Activated CD4-positive, alpha-beta T cell treated with anti-CD3 and anti-CD28 coated beads for 24 hours (primary cell): ENCODE measurements at regions not wholly inside any gene's neighbourhood (a gene's known extent, or its start where the extent isn't known, plus 50 kb on each side); places are given as distances from the start of the nearest gene placed in this dataset.

Source experiments
- DNase-seq, 2 donors: peaks; one replicate each; pipeline ENCODE4 v3.0.0-alpha.2; 2020; ENCODE audit warnings: low read depth in 2 of 2

DNA sequence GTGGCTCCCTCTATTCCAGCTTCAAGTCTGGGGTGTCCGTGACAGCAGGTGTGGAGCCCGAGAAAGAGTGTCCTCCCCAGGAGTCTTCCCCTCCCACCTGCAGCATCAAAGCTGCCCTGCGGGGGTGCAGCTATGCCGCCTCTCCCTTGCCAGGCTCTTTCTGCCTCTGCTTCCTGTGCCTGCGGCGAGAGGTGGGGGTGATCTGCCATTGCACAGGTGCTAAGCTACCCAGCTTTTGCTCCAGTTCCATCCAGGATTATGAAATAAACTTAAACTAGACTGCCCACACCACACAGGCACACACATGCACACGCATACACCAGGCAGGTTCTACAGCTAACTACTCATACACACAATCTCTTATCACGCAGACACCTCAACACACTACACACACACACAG lies 104.7 kb upstream of the CLDN10 start:
- DNase-seq = no peak

DNA sequence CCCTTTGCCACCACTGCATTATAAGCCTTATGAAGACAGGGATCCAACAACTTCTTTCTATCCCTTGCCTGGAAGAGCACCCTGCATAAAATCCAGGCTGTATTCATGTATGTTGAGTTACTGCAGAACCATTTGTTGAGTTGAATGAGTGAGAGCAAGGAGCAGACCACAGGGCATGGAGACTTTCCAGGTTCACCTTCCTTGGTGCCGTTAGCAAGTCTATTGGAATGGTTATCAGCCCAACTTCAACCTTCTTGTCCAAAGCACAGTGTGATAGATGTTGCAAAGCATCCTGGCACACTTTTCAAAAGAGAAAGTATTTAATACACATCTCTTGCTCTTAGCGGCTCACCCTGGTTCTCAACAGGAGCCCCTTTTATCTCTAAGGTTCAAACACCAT lies 100.9 kb upstream of the CLDN10 start:
- DNase-seq = no peak

DNA sequence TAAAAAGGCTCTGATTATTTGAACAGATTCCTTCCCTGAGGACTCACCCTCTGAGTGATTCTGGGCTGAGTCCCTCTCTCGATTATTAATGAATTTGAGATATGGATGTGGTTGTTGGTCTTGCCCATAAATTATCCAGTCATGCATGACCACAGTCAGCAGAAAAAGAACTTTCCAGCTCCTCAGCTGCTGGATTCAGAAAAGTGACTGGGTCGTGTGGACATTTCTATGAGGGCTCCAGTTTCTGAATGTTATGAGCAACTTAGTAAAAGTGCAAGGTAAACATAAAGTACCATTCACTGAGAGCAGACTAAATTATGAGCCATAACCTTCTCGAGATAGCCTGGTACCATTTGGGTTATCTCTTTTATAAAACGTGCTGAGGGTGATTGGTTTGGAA lies 100.1 kb upstream of the CLDN10 start:
- DNase-seq = no peak

DNA sequence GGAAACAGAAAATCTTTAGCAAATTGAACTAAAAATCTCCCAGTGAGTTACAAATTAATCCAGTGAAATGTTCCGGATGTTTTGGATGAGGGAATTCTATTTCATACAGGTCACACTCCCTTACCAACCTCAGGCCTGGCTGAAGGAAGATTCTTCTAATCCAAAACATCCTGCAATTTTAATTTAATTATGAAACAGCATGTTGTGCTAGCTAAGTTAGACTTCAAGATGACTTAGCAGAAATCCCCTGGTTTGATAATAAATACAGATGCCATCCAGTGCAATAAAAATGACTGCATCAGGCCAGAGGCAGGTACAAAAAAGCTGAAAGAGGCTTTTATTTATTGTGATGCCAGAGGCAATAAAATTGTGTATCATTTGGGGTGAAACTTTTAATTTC lies 96.7 kb upstream of the CLDN10 start:
- DNase-seq = no peak

DNA sequence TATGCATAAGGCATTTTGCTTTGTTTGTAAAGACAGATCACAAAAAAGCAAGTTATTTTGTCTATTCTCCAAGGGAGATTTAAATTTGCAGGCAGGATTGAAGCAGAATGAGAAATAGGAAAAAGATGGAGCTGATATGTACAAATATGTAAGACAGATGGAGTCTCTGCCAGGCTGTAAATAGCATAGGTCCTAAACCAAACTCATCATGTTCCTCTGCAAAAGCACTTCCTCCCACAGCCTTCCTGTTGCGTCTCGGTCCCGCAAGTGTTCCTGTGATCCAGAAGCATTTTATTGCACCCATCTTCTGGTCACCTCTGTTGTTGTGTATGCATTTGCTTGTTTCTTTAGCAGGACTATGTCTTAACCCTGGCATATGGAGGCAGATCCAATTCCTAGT lies 95.7 kb upstream of the CLDN10 start:
- DNase-seq = no peak

DNA sequence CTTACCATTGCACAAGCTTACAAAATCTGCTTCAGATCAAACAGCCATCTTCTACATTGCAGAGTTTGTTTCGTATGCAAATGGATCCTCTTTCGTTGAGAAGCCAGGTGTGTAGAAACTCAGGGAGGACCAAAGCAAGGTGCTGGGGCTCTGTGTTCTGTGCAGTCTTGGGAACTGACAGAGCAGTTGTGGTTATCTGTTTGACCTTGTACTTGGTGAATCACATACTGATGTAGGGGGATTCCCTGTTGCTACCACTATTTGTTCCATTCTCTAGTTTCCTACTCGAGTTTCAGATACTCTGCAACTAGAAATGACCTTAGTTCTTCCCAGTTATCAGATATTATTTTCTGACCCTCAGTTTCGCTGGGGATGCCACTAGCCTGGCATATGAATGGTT lies 95.2 kb upstream of the CLDN10 start:
- no peak for DNase-seq

DNA sequence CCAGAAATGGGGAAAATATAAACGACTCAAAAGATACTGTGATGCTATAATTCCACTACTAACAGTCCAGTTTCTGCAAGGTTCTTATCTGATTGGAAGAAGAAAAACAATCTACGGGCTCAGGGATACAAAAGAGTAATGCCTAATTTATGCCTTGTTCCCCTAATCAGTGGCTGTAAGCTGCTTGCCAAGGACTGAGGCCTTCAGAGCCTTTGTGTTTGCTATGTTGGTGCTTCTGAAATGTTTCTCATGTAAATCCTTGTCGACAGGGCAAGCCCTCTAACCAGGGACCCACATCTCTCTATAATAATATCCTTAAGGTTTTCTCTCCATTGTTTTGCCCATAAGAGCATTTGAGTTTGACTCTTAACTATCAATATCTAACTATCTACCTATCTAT lies 89.7 kb upstream of the CLDN10 start:
- DNase-seq = no peak

DNA sequence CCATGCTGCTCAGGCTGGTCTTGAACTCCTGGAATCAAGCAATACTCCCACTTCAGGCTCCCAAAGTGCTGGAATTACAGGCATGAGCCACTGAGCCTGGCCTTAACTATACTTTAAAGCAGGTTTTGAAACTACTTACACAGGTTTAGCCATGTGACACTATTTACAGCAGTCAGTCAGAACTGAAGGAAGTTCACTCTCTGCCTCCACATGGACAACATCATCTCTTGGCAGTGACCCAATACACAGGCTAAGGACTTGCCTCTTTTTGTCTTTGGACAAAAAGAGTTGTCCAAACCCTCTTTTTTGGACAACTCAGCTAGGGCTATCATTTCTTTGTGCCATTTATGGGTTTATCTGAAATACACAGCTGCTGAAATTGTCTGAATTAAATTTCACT lies 89.0 kb upstream of the CLDN10 start:
- DNase-seq = no peak

DNA sequence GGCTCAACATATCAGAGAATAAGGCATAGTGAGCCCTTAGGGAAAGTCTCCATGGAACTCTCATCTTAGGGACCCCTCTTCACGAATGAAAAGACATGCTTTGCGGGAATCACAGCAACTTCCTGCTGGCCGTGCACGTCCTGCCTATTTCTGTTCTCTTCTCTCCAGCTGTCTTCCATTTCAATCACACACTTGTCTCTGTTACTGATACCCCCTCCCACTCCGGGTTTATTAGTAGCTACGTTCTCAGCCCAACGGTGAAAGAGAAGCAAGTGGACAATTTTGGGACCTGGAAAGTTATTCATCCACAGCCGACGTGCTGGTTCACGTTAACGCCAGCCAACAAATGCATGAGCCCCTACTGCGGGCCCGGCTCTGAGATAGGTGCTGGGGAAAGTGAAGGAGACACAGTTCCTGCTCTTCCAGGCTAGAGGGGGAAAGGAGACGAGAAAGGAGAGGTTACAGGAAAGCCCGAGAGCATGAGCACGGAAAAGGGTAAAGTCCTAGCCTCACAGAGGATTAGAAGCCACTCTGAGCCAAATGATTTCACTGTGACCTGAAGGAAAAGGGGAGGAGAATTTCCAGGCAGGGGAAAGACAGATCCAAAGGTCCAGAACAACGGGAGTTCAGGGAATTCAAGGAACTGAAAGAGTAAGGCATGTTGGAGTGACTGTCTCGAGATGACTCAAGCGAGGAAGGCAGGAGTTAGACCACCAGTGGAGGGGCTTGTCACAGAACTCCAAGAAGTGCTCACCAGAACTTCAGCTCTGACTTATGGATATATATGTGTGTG lies 81.8 kb upstream of the CLDN10 start:
- no peak for DNase-seq

DNA sequence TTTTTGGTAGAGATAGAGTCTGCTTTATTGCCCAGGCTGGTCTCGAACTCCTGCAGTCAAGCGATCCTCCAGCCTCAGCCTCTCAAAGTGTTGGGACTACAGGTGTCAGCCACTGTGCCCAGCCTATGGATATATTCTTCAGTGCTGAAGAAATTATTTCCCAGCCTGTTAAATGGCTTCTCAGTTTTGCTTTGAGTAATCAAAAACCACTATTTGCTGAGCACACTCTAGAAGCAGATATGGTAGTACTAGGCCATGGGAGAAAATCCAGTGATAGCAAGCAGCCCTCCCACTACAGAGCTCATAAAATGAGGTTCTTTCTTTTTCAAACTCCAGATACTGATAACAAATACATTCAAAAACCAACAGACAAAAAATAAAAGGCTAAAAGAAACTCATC lies 80.6 kb upstream of the CLDN10 start:
- DNase-seq = no peak

DNA sequence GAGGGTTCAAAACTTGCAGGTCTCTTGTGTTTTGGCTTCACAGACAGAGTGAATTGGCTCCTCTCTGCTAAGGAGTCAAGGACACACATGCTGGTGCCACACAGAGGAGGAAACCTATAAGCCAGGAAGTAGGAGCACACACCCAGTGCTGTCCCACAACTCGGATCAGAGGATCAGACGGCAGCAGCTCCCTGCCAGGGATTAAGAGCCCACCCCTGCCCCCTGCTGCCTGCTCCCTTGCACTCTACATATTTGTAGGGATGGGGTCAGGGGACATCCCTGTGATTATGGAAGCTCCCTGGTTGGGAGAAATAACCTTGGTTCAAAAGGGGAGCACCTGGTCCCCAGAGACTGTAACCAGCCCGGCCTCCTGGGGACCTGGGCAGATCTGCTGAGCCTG lies 77.5 kb upstream of the CLDN10 start:
- no peak for DNase-seq

DNA sequence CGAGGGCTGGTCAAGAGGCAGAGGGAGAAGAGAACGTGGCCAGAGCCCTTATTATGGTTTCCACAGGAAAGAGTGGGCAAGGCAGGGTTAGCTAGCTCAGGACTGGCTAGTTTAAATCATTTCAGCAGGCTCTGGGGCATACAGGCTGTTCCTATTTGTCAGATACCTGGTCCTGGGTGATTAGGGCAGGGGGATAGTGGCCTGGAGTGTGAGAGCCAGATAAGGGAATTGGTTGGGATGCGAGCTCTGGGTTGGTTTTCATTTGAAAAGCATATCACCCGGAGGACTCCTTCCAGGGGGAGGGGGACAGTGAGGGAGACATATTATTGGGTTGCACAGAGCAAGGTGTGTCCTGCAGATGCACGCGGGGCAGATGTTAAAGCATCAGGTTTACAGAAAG lies 75.3 kb upstream of the CLDN10 start:
- no peak for DNase-seq

DNA sequence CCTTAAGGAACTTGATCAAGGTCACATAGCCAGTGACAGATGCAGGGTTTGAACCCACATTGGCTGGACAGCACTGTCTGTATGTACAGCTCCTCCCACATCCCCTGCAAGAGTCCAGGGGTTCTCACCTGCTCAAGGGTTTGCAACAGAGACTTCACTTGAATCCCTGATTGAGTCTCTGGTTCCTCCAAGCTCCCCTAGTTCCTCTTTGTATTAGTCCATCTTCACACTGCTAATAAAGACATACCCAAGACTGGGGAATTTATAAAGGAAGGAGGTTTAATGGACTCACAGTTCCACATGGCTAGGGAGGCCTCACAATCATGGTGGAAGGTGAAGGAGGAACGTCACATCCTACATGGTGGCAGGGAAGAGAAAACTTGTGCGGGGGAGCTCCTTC lies 72.8 kb upstream of the CLDN10 start:
- DNase-seq = no peak

DNA sequence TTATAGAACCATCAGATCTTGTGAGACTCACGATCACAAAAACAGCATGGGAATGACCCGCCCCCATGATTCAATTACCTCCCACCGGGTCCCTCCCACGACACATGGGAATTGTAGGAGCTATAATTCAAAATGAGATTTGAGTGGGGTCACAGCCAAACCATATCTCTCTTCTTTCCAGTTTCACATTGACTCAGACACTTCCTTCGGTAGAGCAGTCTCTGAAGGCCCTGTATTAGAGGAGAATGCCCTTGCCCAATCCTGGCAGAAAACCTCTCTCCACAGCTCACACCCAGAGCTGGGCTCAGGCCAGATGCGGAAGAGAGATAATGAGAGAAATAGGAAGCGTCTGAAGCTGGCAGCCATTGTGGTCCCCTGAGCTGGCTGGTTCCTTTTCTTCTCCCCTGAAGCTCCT lies 72.4 kb upstream of the CLDN10 start:
- DNase-seq = no peak

DNA sequence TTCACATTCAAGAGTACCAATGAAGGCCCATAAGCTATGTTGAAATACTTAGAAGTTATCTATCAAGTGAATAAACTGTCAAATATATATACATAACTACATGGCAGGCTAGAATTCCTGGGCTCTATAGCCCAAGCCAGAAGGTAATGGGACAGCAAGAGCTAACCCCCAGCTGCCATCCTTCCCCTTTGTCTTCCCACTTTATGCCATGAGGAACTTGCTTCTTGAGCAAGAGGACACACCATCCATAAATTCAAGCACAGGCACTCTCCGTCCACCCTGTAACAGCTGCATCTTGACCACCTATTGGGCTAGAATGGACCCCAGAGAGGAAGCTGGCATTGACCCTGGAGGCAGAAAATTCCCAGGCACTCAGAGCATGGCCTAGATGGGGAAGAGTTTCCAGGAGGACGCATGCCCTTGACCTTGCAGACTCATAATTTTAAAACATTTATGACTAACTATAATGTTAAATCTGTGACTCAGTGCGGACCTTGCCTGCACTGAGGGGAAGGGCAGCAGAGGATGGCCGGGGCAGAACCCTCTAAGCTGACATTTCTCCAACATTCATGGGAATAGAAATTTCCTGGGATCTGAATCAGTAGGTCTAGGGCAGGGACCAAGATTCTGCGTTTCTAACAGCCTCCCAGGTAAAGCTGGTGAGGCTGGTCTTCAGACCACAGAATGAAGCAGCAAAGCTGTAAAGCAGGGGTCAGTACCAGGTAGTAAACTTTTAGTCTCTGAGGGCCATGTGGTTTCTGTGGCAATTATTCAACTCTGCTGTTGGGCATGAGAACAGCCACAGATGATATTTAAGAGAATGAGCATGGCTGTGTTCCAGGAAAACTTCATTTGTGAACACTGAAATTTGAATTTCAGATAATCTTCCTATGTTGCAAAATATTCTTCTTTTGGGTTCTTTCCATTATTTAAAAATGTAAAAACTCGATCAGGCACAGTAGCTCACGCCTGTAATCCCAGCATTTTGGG lies 71.4 kb upstream of the CLDN10 start:
- no peak for DNase-seq

DNA sequence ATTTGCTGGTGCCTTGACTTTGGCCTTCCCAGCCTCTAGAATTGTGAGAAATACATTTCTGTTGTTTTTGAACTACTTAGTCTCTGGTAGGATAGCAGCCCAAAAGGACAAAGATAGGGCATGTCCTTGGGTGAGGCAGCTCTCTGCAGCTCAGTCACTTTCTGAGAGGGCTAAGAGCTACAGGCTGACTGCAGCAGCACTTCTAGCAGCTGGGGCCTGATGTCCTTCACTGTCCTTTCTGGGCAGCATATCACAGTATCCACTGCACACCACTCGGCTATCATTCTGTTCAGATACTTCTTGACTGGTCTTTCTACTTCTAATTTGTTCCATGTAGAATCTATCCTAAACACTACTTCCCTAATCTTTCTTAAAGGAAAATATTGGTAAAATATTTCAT lies 68.5 kb upstream of the CLDN10 start:
- DNase-seq = no peak

DNA sequence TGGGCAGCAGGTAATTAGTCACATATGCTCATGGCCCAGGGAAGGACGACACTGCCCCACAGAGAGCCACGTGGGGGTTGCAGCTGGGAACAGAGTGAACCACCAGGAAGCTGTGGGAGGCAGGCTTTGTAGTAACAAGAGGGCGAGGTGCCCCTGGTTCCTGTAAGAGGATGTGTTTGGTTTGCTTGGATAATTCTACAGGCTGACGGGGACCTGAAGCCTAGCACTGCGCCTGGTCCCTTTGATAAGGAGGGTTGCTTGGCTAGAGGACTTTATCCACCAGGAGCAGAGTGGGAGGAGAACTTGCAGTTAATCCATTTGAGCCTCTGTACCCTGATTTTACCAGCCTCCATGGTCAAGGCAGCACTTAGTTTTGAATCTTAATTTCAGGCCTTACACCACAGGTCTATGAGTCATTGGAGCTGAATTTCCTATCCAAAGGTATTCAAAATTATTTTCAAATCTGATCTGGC lies 67.4 kb upstream of the CLDN10 start:
- DNase-seq = no peak

DNA sequence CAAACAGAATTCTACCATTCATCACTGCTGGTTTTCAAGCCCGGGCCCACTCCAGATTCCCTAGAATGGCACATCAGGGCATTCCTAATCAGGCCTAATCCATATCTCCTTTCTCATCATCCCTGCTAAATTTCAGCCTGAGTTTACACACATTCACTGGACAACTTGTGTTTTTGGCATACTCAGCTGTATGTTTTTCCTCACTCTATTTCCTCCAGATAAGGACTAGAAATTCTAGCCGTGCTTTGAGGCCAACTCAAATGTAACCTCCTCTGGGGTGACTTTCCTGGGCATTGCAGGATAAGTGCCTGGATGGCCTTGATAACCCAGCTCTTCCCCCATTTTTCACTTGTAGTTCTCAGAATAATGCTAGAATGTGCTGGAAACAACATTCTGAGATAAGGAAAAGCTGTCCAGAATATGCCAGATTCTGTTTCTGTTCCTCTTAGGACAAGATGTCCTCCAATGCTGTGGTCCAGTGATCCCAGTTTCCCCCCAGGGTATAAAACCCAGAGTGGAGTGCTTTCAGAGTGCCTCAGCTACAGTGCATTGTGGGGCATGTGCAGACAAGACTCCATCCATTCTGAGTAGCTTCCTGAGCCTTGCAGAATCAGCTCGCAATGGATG lies 66.9 kb upstream of the CLDN10 start:
- DNase-seq = no peak

DNA sequence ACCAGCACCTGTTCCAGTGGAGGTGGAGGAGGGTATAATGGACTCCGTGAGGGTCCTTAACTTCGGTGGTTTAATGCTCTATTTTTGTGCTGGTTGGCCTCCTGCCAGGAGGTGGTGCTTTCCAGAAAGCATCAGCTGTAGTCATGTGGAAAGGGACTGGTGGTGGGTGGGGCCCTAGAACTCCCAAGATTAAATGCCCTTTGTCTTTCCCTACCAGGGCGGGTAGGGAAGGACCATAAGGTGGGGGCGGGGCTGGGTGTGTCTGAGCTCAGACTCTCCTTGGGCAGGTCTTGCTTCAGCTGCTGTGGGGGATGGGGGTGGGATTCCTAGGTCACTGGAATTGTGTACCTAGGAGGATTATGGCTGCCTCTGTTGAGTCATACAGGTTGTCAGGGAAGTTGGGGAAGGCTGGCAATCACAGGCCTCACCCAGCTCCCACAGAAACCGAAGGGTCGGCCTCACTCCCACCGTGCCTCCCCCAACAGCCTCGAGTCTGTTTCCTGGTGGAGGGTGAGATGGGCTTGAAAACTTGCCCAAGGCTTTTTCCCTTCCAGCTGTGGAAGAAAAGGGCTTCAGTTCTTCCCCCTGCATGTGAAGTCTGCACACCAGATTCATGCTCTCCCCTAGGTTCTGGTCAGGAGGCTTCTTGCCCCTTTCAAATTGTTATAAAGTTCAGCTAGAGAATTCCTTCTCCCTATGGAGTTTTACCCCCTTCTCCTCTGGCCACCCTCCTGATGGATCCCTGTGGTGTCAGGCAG lies 60.3 kb upstream of the CLDN10 start:
- DNase-seq = no peak

DNA sequence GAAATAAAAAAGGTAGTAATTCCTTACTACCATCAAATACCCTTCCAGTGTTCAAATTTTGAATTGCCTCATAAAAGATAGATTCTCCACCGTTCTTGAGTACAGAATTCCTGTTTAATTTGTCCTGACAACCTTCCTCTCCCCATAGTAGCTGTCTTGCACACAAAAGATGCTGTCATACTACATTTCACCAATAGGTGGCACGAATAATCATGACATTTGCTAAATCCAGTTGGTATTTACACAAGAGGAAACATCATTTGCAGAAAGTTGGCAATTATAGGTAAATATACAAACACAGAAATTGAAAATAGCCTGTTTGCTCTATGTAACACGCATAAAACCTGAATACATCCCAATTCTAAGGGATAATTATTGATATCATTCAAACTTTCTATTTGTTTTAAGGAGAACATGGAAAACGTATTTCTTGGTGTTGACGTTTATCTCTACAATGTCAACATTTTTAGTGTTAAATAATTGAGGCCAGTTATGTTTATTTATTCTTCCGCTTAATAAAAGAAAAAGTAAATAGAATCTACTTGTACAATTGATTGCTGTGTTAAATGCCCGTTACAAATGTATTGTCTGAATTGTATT lies 58.3 kb upstream of the CLDN10 start:
- no peak for DNase-seq

DNA sequence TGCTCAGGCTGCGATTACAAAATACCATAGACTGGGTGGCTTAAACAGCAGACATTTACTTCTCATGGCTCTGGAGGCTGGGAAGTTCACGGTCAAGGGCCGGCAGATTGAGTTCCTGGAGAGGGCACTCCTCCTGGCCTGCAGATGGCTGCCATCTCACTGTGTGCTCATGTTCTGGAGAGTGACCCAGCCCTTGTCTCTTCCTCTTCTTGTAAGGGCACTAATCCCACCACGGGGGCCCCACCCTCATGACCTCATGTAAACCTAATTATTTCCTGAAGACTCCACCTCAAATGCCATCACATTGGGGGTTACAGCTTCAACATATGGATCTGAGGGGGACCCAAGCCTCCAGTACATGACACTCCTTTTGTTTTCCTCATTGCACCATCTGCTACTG lies 56.0 kb upstream of the CLDN10 start:
- no peak for DNase-seq
